ENCODE measurements at regions not wholly inside any gene's neighbourhood (a gene's known extent, or its start where the extent isn't known, plus 50 kb on each side); places are given as distances from the start of the nearest gene placed in this dataset.

GRCh38 chr20:34177052-34177451, 64.2 kb upstream of the ASIP start:
- no peak for TF ChIP-seq CTCF (IDR thresholded peaks at IDR 0.05; ENCODE audit: low read depth, low read length)
- no peak overlapping the region for H3K4me3 ChIP-seq (ENCODE audit: low read depth, low read length)

- H3K4me3 ChIP-seq (ENCODE audit: low read depth, low read length), result no peak overlapping the region
- no peak for TF ChIP-seq CTCF (IDR thresholded peaks at IDR 0.05; ENCODE audit: low read depth, low read length)
These were observed 61.4 kb upstream of the ASIP start for GRCh38 chr20:34179637-34180360.

- no peak overlapping the region for H3K4me3 ChIP-seq (ENCODE audit: low read depth, low read length)
- TF ChIP-seq CTCF (IDR thresholded peaks at IDR 0.05; ENCODE audit: low read depth, low read length), result no peak
These were observed 60.6 kb upstream of the ASIP start for GRCh38 chr20:34180460-34181120.

- TF ChIP-seq CTCF (IDR thresholded peaks at IDR 0.05; ENCODE audit: low read depth, low read length), result no peak
These were observed 59.7 kb upstream of the ASIP start for GRCh38 chr20:34181484-34181883.

GRCh38 chr20:34185766-34186620, 55.2 kb upstream of the ASIP start:
- no peak for TF ChIP-seq CTCF (IDR thresholded peaks at IDR 0.05; ENCODE audit: low read depth, low read length)
- H3K4me3 ChIP-seq (ENCODE audit: low read depth, low read length), result no peak overlapping the region

More at GRCh38 chr20:34181484-34181883, 59.7 kb upstream of the ASIP start:
- H3K4me3 ChIP-seq (ENCODE audit: low read depth, low read length), result no peak overlapping the region

- no peak for TF ChIP-seq CTCF (IDR thresholded peaks at IDR 0.05; ENCODE audit: low read depth, low read length)
- H3K4me3 ChIP-seq (ENCODE audit: low read depth, low read length), result no peak overlapping the region
These were observed 51.6 kb upstream of the ASIP start for GRCh38 chr20:34189572-34190163.
